ENCODE measurements at regions not wholly inside any gene's neighbourhood (a gene's known extent, or its start where the extent isn't known, plus 50 kb on each side); places are given as distances from the start of the nearest gene placed in this dataset.
A peak's percentile ranks its signal among the peaks of the same experiment; 100 is the strongest.

DNA sequence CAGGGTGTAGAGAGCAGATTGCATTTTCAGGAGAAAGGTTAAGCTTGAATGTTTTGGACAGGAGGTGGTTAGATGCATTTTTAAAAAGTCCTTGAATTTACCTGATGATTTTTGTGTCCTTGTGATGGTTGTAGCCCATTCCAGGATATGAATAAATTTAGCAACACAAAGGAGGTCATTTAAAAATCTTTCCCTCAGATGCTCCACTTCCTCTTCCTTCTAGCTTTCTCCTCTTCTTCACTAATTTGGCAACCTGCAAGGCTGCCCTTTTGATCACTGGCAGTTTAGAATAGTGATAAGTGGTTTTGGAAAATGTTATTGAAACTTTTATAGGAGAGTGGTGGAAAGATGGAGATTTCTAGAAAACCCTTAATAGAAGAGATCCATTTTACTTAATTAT is 124.0 kb downstream of the LMO4 start:
- no peak overlapping the region for H3K4me3 Mint-ChIP-seq
- TF ChIP-seq, protein P1, sequence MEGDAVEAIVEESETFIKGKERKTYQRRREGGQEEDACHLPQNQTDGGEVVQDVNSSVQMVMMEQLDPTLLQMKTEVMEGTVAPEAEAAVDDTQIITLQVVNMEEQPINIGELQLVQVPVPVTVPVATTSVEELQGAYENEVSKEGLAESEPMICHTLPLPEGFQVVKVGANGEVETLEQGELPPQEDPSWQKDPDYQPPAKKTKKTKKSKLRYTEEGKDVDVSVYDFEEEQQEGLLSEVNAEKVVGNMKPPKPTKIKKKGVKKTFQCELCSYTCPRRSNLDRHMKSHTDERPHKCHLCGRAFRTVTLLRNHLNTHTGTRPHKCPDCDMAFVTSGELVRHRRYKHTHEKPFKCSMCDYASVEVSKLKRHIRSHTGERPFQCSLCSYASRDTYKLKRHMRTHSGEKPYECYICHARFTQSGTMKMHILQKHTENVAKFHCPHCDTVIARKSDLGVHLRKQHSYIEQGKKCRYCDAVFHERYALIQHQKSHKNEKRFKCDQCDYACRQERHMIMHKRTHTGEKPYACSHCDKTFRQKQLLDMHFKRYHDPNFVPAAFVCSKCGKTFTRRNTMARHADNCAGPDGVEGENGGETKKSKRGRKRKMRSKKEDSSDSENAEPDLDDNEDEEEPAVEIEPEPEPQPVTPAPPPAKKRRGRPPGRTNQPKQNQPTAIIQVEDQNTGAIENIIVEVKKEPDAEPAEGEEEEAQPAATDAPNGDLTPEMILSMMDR (conservative IDR thresholded peaks at IDR 0.05), result no peak
- no peak overlapping the region for H3K27ac Mint-ChIP-seq (ENCODE audit: unreplicated experiment)
- H3K36me3 Mint-ChIP-seq (ENCODE audit: low read depth), result peaks cover 6% of the 10 kb centered on the region
- H3K9me3 Mint-ChIP-seq, result peaks cover 14% of the 10 kb centered on the region
- no peak for DNase-seq (ENCODE audit: low read depth, low spot score)
- H3K4me1 Mint-ChIP-seq, result no peaks in the 10 kb centered on the region
- no peaks in the 10 kb centered on the region for H3K27me3 Mint-ChIP-seq (ENCODE audit: low read depth)

DNA sequence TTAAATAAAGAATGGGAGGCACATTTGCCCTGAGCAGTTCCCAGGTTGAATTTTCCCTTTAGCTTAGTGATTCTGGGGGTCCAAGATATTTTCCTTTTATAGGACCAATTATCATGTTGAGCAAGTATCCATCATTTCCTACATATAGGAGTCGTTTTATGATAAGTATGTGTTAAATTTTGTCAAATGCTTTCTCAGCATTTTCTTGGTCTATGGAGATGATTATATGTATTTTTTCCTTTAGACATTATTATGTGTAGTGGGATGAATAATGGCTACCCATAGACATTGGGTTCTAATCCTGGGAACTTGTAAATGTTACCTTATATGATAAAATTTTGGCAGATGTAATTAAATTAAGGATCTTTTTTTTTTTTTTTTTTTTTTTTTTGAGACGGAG is 128.7 kb downstream of the LMO4 start:
- Mint-ChIP-seq H3K27ac (ENCODE audit: unreplicated experiment) (no peak overlapping the region), H3K4me1 (no peaks in the 10 kb centered on the region), H3K27me3 (ENCODE audit: low read depth) (no peaks in the 10 kb centered on the region), H3K4me3 (no peak overlapping the region), H3K36me3 (ENCODE audit: low read depth) (peaks cover 11% of the 10 kb centered on the region), H3K9me3 (peaks cover 31% of the 10 kb centered on the region)
- DNase-seq (ENCODE audit: low read depth, low spot score), result no peak
- TF ChIP-seq, protein P1 (conservative IDR thresholded peaks at IDR 0.05), result no peak

DNA sequence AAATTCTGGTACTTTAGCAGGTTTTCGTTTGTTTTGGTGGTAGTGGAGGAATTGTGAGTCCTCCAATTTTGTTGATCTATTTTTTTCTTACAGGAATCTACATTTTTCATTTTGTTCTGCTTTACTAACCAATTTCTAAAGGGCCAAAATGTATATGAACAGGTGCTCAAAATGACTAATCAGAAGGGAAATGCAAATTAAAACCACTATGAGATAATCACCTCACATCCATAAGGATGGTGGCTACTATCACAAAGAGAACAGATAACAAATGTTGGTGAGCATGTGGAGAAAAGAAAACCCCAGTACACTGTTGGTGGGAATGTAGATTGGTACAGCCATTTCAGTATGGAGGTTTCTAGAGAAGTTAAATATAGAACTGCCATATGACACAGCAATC is 134.2 kb downstream of the LMO4 start:
- Mint-ChIP-seq H3K36me3 (ENCODE audit: low read depth) (peaks cover 5% of the 10 kb centered on the region), H3K27ac (ENCODE audit: unreplicated experiment) (no peak overlapping the region), H3K27me3 (ENCODE audit: low read depth) (no peaks in the 10 kb centered on the region), H3K4me3 (no peak overlapping the region), H3K4me1 (peaks cover 17% of the 10 kb centered on the region), H3K9me3 (peaks cover 17% of the 10 kb centered on the region)
- TF ChIP-seq, protein P1 (conservative IDR thresholded peaks at IDR 0.05), result no peak
- DNase-seq (ENCODE audit: low read depth, low spot score), result no peak

DNA sequence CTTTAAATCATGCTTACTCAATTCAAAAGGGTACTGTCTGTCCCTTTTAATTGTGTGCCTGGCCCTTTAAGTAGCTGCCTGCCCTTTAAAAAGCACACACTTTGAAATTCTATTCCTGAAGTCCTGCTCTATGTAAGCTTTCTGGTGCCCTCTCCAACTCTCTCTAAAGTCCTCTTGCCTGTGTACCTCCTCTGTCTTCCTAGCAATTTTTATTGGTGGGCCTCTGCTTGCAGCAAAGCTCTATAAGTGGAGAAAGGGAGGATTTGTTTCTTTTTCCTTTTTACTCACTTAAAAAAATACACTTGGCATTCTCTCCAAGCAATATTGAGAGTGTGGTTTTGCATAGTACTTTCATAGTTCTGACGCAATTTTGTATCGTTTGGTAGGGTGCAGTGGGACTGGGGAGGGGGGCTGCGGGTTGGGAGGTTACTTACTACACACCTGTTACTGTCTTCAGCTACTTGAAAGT is 135.4 kb downstream of the LMO4 start:
- Mint-ChIP-seq H3K27me3 (ENCODE audit: low read depth) (no peaks in the 10 kb centered on the region), H3K9me3 (peaks cover 12% of the 10 kb centered on the region), H3K4me3 (no peak overlapping the region), H3K36me3 (ENCODE audit: low read depth) (peaks cover 2% of the 10 kb centered on the region), H3K27ac (ENCODE audit: unreplicated experiment) (peak overlapping the region; percentile 57), H3K4me1 (peaks cover 17% of the 10 kb centered on the region)
- no peak for DNase-seq (ENCODE audit: low read depth, low spot score)
- TF ChIP-seq, protein P1 (conservative IDR thresholded peaks at IDR 0.05), result no peak

DNA sequence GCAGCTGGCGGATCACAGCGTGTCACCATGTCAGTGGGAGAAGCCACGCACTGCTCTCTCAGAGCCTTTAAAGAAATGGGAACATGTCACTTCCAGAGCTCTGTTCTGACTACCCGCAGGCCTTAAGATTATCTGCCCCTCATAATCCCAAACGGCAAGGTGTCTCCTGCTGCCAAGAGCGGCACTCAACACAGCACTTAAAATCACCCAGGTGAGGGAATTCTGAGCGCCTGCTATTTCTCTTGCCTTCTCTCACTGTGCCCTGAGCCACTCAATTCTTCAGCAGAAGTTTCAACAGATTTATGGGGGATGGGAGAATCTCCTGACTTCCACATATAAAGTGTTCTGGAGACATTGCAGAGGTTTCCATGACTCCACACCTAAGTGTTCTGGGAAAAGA is 137.9 kb downstream of the LMO4 start:
- Mint-ChIP-seq H3K27ac (ENCODE audit: unreplicated experiment) (no peak overlapping the region), H3K4me1 (peaks cover 17% of the 10 kb centered on the region), H3K4me3 (no peak overlapping the region), H3K36me3 (ENCODE audit: low read depth) (no peaks in the 10 kb centered on the region), H3K9me3 (no peaks in the 10 kb centered on the region), H3K27me3 (ENCODE audit: low read depth) (no peaks in the 10 kb centered on the region)
- TF ChIP-seq, protein P1 (conservative IDR thresholded peaks at IDR 0.05), result no peak
- DNase-seq (ENCODE audit: low read depth, low spot score), result no peak

DNA sequence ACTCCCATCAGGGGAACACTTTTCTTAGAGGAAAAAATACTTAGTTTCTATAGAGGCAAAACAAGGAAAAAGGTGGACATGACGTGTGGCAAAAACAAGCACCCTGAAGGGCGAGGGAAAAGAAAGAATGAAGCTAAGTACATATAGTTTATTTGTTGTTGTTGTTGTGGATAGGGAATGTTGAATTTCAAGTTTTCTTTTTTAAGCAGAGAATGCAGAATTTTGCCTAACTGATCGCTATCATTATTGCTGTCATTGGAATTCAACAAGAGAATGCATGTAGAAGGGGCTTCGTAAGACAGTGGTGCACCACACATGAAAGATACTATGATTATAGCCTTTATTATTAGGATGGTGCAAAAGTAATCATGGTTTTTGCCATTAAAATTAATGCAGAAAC is 144.0 kb downstream of the LMO4 start:
- TF ChIP-seq, protein P1 (conservative IDR thresholded peaks at IDR 0.05), result no peak
- H3K27me3 Mint-ChIP-seq (ENCODE audit: low read depth), result no peaks in the 10 kb centered on the region
- no peak overlapping the region for H3K27ac Mint-ChIP-seq (ENCODE audit: unreplicated experiment)
- no peaks in the 10 kb centered on the region for H3K36me3 Mint-ChIP-seq (ENCODE audit: low read depth)
- no peaks in the 10 kb centered on the region for H3K9me3 Mint-ChIP-seq
- H3K4me1 Mint-ChIP-seq, result peaks cover 6% of the 10 kb centered on the region
- H3K4me3 Mint-ChIP-seq, result no peak overlapping the region
- no peak for DNase-seq (ENCODE audit: low read depth, low spot score)
